Bronchial epithelial cell (primary cell): ENCODE measurements at regions not wholly inside any gene's neighbourhood (a gene's known extent, or its start where the extent isn't known, plus 50 kb on each side); places are given as distances from the start of the nearest gene placed in this dataset.
A peak's percentile ranks its signal among the peaks of the same experiment; 100 is the strongest.

Source experiments
- DNase-seq: peaks from one replicate; pipeline ENCODE4 v3.0.0-alpha.2; 2010; ENCODE audit warnings: low read depth
- FAIRE-seq: peaks from 2 replicates; lab custom pipeline; 2011; peaks lifted over from hg19 to GRCh38; lab: Jason Lieb, UNC
- H3K27me3 ChIP-seq: 2 replicates; pipeline ENCODE4 v1.5.1; 2011; ENCODE audit warnings: low read length; ENCODE audit not compliant: control insufficient read depth, insufficient read depth
- H3K36me3 ChIP-seq: 2 replicates; pipeline ENCODE4 v1.5.1; 2011; ENCODE audit warnings: low read length; ENCODE audit not compliant: control insufficient read depth, insufficient read depth
- H3K4me3 ChIP-seq: 2 replicates; pipeline ENCODE4 v1.5.1; 2011; ENCODE audit warnings: mild to moderate bottlenecking, low read depth, low read length, control low read depth
- TF ChIP-seq, protein P1 (sequence below): IDR thresholded peaks from 2 replicates; pipeline ENCODE4 v1.5.1; 2011; ENCODE audit warnings: mild to moderate bottlenecking, moderate library complexity, low read length, control low read depth, inconsistent platforms; ENCODE audit not compliant: insufficient read depth, severe bottlenecking

DNA sequence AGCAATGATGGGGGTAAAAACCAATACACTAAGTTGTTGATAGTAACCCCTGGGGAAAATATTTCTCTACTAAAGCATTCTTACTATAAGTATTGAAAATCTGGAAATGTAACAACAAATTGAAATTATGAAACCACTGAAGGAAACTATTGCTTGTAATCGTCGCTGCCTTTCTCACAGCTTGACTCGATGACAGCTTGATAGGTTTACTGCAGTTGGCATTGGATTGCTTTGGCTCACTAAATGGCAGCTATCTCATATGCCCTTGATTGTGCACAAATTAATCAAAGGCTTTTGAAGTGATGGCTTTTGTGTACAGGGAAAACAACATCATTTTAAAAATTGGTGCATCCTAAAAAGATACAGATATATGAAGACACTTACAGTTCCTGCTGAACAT lies 419.6 kb upstream of the TENM3 start:
- no peaks in the 10 kb centered on the region for H3K27me3 ChIP-seq
- H3K4me3 ChIP-seq: no peak overlapping the region
- TF ChIP-seq, protein P1, sequence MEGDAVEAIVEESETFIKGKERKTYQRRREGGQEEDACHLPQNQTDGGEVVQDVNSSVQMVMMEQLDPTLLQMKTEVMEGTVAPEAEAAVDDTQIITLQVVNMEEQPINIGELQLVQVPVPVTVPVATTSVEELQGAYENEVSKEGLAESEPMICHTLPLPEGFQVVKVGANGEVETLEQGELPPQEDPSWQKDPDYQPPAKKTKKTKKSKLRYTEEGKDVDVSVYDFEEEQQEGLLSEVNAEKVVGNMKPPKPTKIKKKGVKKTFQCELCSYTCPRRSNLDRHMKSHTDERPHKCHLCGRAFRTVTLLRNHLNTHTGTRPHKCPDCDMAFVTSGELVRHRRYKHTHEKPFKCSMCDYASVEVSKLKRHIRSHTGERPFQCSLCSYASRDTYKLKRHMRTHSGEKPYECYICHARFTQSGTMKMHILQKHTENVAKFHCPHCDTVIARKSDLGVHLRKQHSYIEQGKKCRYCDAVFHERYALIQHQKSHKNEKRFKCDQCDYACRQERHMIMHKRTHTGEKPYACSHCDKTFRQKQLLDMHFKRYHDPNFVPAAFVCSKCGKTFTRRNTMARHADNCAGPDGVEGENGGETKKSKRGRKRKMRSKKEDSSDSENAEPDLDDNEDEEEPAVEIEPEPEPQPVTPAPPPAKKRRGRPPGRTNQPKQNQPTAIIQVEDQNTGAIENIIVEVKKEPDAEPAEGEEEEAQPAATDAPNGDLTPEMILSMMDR: no peak
- FAIRE-seq: no peak
- no peak for DNase-seq
- no peaks in the 10 kb centered on the region for H3K36me3 ChIP-seq

DNA sequence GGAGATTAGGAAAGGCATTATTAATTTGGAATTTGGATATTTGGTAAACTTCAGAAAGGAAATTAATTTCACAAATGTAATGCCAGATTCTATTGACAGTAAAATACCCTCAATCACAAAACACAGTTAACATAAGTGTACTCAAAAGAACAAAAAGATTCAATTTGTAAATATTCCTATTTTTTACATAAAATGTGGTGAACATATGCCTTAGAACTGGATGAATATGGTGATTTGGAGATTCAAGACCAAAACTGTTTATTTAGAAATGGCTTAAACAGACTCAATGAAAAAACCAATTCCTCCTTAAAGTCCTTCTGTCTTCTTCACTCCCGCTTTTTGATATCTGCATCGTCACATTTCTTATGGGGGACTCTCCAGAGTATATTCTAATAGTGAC lies 417.6 kb upstream of the TENM3 start:
- FAIRE-seq (no peak), DNase-seq (no peak)
- no peaks in the 10 kb centered on the region for H3K27me3 ChIP-seq
- TF ChIP-seq, protein P1: no peak
- no peaks in the 10 kb centered on the region for H3K36me3 ChIP-seq
- no peak overlapping the region for H3K4me3 ChIP-seq

DNA sequence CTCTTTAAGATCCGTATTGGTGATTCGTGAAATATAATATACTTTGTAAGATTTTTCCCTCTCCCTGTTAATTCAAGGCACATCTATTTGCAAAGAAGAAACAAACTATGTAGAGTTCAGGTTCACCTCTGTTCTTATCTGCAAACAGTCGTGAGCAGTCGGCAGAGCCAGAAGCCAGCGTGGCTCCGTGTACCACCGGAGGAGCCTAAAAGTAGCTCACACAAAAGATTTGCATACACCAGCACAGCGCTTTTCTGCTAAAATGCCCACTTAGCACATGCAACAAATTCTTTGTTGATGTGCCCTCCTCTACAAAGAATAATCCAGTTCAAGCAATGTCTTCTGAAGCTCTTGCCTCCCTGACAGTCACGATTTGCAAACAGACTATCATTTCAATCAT lies 416.0 kb upstream of the TENM3 start:
- no peaks in the 10 kb centered on the region for H3K36me3 ChIP-seq
- TF ChIP-seq, protein P1: no peak
- FAIRE-seq: no peak
- H3K27me3 ChIP-seq: no peaks in the 10 kb centered on the region
- DNase-seq: no peak
- no peak overlapping the region for H3K4me3 ChIP-seq

DNA sequence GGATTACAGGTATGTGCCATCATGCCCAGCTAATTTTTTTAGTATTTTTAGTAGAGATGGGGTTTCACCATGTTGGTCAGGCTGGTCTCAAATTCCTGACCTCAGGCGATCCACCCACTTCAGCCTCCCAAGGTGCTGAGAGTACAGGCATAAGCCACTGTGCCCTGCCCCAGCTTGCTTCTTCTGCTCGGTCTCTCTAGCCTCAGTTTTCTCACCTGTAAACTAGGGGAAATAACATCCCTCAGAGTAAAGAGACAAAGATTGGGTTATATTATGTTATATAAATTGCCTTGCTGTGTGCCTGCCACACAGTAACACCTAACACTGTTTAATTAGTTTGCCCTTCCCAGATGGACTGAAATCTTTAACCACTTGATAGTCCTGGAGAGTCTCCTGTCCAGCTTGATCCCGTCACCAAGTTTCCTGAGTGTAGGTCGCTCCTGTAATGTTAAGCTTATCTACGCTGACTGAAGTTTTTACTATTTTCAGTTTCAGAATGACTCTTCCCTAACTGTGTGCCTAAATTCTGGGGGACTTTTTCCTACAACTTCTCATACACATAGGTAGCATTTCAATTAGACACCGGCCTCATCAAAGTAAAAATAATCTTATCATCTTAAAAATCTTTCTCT lies 412.7 kb upstream of the TENM3 start:
- TF ChIP-seq, protein P1: no peak
- Histone ChIP-seq H3K27me3 (no peaks in the 10 kb centered on the region), H3K4me3 (no peak overlapping the region), H3K36me3 (no peaks in the 10 kb centered on the region)
- FAIRE-seq (no peak), DNase-seq (no peak)

DNA sequence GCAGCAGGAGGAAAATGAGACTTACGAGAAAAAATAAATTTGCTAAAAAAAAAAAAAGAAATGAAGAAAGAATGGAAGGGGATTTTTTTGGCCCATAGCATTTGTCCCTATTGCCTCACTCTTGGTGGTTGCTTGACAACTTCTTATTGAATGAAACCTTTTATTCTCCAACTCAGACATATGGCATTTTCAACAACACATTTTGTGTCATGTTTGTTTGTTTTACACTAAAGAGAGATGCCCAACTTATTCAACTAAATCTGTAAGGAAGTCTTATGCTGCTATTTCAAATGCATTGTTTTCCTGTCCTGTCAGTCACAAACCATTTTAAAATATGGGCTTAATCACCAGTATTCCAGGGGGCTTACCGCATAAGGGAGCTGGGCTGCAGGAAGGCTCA lies 409.1 kb upstream of the TENM3 start:
- no peak overlapping the region for H3K4me3 ChIP-seq
- H3K27me3 ChIP-seq: no peaks in the 10 kb centered on the region
- FAIRE-seq: no peak
- no peak for DNase-seq
- no peaks in the 10 kb centered on the region for H3K36me3 ChIP-seq
- TF ChIP-seq, protein P1: no peak

DNA sequence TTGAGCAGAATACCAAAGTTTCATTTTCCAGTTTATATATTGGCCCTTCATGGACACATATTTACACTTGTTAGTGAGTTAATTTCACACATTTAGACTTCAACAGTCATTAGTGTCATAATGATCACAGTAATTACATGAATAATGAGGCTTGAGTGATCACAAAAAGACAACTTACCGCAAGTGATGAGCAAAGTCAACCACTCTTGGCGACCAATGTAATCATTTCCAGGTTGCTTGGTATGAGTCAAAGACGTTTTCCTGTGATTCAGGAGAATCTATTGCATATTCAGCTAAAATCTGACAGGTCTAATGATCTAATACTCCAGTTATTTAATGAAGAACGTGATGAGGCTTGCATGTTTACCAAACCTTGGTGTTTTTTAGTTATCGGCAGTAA lies 407.9 kb upstream of the TENM3 start:
- TF ChIP-seq, protein P1: no peak

More for the DNA sequence above, 407.9 kb upstream of the TENM3 start:
- Histone ChIP-seq H3K36me3 (no peaks in the 10 kb centered on the region), H3K4me3 (no peak overlapping the region), H3K27me3 (no peaks in the 10 kb centered on the region)
- no peak for FAIRE-seq
- peak; percentile 5 for DNase-seq
